ENCODE measurements at regions not wholly inside any gene's neighbourhood (a gene's known extent, or its start where the extent isn't known, plus 50 kb on each side); places are given as distances from the start of the nearest gene placed in this dataset.

DNA sequence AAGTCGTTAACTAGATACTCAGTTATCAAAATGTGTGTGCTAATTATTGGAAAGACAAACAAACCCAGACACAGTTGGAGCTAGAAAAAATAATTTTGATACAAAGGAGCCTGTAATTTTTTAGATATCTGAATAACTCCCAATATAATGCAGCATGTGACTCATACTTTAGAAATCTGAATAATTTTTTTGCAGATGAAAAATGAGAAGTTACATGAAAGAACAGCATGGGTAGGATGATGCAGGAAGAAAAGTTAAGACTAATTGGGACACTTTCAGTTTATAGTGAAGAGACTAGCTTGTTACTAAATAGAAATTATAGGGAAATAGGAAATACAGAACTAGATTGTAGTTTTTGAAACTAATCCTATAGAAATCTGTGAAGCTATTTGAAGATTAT is 945.8 kb downstream of the CBLN2 start:
- H3K9me3 ChIP-seq, result no peaks in the 10 kb centered on the region

GRCh38 chr18:71597219-71597618 is 946.9 kb downstream of the CBLN2 start:
- Histone ChIP-seq H3K9me3 (no peaks in the 10 kb centered on the region), H3K4me1 (no peaks in the 10 kb centered on the region), H3K27ac (no peak overlapping the region), H3K4me3 (no peak overlapping the region), H3K36me3 (no peaks in the 10 kb centered on the region), H3K27me3 (no peaks in the 10 kb centered on the region)
- TF ChIP-seq, protein P1, sequence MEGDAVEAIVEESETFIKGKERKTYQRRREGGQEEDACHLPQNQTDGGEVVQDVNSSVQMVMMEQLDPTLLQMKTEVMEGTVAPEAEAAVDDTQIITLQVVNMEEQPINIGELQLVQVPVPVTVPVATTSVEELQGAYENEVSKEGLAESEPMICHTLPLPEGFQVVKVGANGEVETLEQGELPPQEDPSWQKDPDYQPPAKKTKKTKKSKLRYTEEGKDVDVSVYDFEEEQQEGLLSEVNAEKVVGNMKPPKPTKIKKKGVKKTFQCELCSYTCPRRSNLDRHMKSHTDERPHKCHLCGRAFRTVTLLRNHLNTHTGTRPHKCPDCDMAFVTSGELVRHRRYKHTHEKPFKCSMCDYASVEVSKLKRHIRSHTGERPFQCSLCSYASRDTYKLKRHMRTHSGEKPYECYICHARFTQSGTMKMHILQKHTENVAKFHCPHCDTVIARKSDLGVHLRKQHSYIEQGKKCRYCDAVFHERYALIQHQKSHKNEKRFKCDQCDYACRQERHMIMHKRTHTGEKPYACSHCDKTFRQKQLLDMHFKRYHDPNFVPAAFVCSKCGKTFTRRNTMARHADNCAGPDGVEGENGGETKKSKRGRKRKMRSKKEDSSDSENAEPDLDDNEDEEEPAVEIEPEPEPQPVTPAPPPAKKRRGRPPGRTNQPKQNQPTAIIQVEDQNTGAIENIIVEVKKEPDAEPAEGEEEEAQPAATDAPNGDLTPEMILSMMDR (IDR thresholded peaks at IDR 0.05), result no peak
- DNase-seq, result no peak
- intact Hi-C loops (cut with DNase I; ENCODE audit: low total_unique reads), result no loop called here

More for the DNA sequence above, 945.8 kb downstream of the CBLN2 start:
- H3K36me3 ChIP-seq, result no peaks in the 10 kb centered on the region
- intact Hi-C loops (cut with DNase I; ENCODE audit: low total_unique reads), result no loop called here
- H3K27ac ChIP-seq, result no peak overlapping the region
- no peaks in the 10 kb centered on the region for H3K4me1 ChIP-seq
- no peak overlapping the region for H3K4me3 ChIP-seq
- TF ChIP-seq, protein P1 (IDR thresholded peaks at IDR 0.05), result no peak
- H3K27me3 ChIP-seq, result no peaks in the 10 kb centered on the region
- DNase-seq, result no peak

GRCh38 chr18:71583252-71583651 is 960.9 kb downstream of the CBLN2 start:
- TF ChIP-seq, protein P1 (IDR thresholded peaks at IDR 0.05), result no peak
- Histone ChIP-seq H3K9me3 (no peaks in the 10 kb centered on the region), H3K36me3 (no peaks in the 10 kb centered on the region), H3K27me3 (no peaks in the 10 kb centered on the region), H3K27ac (no peak overlapping the region), H3K4me1 (no peaks in the 10 kb centered on the region), H3K4me3 (no peak overlapping the region)
- intact Hi-C loops (cut with DNase I; ENCODE audit: low total_unique reads), result no loop called here
- DNase-seq, result no peak

GRCh38 chr18:71554686-71555085 is 989.5 kb downstream of the CBLN2 start:
- H3K9me3 ChIP-seq, result no peaks in the 10 kb centered on the region
- intact Hi-C loops (cut with DNase I; ENCODE audit: low total_unique reads), result no loop called here
- H3K4me1 ChIP-seq, result no peaks in the 10 kb centered on the region
- no peak overlapping the region for H3K4me3 ChIP-seq
- H3K27me3 ChIP-seq, result no peaks in the 10 kb centered on the region
- H3K27ac ChIP-seq, result no peak overlapping the region
- no peaks in the 10 kb centered on the region for H3K36me3 ChIP-seq
- TF ChIP-seq, protein P1 (IDR thresholded peaks at IDR 0.05), result no peak
- DNase-seq, result no peak

DNA sequence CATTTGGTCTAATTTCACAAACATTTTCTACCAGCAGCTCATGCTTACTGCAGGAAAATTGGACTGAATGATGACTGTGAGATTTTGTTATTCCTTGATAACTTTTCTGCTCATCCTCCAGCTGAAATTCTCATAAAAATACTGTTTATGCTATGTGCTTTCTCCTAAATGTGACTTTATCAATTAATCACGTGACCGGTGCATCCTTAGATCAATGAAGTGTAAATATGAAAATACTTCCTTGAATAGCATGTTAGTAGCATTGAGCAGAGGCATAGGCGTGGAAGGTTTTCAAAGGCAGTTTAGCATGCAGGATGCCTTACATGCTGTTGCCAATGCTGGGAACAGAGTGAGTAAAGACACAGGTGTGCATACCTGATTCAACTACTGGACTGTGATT is 1002.5 kb downstream of the CBLN2 start:
- Histone ChIP-seq H3K36me3 (no peaks in the 10 kb centered on the region), H3K27me3 (no peaks in the 10 kb centered on the region), H3K27ac (no peak overlapping the region), H3K4me3 (no peak overlapping the region), H3K9me3 (no peaks in the 10 kb centered on the region), H3K4me1 (no peaks in the 10 kb centered on the region)
- TF ChIP-seq, protein P1 (IDR thresholded peaks at IDR 0.05), result no peak
- intact Hi-C loops (cut with DNase I; ENCODE audit: low total_unique reads), result no loop called here
- no peak for DNase-seq

DNA sequence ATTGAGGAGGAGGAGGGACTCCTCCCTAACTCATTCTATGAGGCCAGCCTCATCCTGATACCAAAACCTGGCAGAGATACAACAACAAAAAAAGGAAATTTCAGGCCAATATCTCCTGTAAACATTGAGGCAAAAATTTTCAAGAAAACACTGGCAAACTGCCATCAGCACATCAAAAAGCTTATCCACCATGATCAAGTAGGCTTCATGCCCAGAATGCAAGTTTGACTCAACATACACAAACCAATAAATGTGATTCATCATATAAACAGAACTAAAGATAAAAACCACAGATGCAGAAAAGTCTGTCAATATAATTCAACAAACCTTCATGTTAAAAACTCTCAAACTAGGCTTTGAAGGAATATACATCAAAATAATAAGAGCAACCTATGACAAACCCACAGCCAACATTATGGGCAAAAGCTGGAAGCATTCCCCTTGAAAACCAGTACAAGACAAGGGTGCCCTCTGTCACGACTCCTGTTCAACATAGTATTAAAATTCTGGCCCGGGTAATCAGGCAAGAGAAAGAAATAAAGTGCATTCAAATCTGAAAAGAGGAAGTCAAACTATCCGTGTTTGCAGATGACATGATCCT is 1014.3 kb downstream of the CBLN2 start:
- no peaks in the 10 kb centered on the region for H3K9me3 ChIP-seq
- no peaks in the 10 kb centered on the region for H3K36me3 ChIP-seq
- no peaks in the 10 kb centered on the region for H3K27me3 ChIP-seq
- intact Hi-C loops (cut with DNase I; ENCODE audit: low total_unique reads), result no loop called here
- no peaks in the 10 kb centered on the region for H3K4me1 ChIP-seq
- H3K4me3 ChIP-seq, result no peak overlapping the region
- TF ChIP-seq, protein P1 (IDR thresholded peaks at IDR 0.05), result no peak
- H3K27ac ChIP-seq, result no peak overlapping the region
- DNase-seq, result no peak

Measured in tibial artery (tissue), 4 donors.